NCI-H748 (cell line): ENCODE measurements at regions not wholly inside any gene's neighbourhood (a gene's known extent, or its start where the extent isn't known, plus 50 kb on each side); places are given as distances from the start of the nearest gene placed in this dataset.

Experiments used
- DNase-seq: peaks from one replicate; lab custom pipeline; 2025; ENCODE audit not compliant: unreplicated experiment; lab: John Stamatoyannopoulos, UW

DNA sequence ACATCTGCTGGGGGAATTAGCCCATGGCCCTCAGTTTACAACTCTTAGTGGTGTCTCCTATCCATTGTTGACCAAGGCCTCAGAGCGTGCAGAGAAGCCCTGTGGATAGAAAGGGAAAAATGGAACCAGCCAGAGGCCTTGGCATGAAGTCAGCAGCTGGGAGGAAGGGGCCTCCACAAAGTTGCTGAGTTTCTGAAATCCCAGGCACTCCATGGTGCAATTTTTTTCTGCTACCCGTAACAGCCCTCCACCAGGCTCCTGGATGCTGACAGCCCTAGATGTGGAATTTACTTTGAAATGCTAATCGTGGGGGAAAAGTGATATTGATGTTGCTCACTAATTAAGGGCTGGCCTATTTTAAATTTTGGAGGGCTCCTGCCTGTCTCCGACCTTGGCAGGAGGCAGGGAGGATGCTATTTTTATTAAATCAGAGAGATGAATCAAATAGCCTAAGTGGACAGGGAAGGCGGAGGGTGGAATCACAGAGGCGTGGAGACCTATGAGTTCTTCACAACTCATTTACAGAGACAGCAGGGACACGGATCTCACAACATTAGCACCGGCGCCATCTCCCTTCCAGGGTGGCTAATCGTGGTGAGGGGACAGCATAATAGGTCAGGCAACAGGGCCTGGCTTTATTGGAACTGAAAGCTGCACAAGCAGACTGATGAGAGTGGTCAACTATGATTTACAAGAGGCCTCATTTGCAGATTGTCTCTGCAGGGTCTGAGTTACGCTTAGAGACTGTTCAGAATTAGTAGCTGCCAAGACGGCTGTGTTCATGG, 99.8 kb upstream of the WSCD2 start:
- DNase-seq: no peak

GRCh38 chr12:108033090-108033489, 96.0 kb upstream of the WSCD2 start:
- peak; percentile 8 for DNase-seq

DNA sequence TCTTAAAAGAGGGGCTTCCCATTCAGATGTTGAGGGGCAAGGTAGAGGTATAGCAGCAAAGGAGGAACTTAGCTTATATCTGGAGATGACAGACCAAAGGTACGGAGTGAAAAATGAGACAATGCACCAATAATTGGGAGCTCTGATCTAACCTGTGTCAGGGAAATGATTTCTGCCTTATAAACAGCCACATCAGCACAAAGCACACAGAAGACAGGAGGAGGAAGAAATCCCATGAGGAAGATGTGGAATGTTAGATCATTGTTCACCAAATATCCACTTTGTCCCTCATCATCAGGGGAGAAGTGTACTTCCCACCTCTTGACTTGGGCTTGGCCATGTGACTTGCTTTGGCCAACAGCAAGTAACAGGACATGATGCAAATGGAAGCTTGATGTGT, 93.7 kb upstream of the WSCD2 start:
- DNase-seq: no peak

GRCh38 chr12:108037960-108038359, 91.1 kb upstream of the WSCD2 start:
- no peak for DNase-seq

DNA sequence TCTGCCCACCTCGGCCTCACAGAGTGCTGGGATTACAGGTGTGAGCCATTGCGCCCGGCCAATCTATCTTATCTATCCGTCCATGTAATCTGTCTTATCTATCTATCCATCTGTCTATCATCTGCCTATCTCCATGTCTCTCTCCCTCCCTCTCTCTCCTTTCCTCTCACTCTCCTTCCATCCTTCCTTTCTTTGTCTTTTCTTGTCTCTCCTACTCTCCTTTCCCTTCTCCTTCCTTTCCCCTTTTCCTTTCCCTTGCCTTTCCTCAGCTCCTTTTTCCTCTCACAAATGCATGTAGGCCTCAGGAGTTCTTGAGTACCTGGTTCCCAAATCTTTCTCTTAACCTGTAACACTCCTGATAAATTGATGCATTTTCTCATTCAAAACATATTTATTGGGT, 89.3 kb upstream of the WSCD2 start:
- no peak for DNase-seq

GRCh38 chr12:108040947-108041346, 88.1 kb upstream of the WSCD2 start:
- no peak for DNase-seq

- no peak for DNase-seq
Measured at GRCh38 chr12:108043286-108043685, 85.8 kb upstream of the WSCD2 start.

DNA sequence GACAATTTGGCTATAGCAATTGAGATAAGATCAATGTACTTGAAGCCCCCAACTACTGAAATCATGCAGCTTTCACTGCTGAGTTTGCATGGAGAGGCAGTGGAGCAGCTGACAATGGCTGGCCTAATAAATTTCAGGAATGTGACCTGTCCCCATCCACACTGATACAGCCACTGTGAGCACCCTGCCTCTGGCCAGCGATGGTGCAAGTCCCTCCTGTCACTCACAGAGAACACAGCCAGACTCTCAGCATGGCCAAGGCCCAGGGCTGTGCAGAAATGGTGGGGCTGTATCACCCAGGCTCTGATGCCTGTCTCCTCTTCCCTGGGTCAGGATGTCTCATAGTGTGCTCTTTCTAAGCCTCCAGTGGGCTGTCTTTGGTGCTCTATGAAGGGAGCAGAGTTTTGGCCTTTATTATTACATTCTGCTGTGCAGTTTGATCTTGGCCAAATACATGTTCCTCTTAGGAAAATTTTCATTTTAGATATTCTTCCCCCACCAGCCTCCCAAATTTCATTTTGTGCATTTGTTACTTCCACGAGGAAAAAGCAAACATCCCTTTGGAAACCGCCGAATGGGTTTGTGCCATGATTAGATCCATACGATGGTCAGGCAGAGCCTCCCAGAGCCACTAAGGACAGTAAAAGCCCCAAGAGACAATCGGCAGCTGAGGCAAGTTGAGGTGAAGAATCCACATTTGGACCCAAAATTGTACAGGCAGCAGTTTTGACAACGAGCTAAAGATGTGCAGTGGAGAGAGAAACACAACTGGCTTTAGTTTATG, 85.1 kb upstream of the WSCD2 start:
- no peak for DNase-seq

GRCh38 chr12:108046135-108046534, 83.0 kb upstream of the WSCD2 start:
- no peak for DNase-seq

DNA sequence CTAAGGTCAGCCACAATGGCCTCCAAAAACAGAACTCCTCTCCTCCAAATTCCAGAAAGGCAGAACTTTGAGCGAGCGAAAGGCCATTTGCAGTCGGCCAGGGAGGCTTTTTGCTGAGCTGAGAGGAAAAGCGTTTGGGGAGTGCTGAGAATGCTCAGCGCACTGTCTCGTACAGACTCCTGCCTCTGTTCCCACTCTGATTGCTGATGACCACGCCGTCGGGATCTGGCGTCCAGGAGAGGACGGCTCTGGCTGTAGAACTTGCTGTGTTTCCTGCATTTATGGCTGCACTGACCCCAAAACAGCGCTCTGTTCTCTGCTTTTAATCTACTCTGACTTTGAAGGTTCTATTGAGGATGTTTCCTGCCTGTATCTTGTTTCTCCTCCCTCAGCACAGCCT, 82.4 kb upstream of the WSCD2 start:
- no peak for DNase-seq

GRCh38 chr12:108047071-108047550, 82.0 kb upstream of the WSCD2 start:
- DNase-seq: no peak

DNA sequence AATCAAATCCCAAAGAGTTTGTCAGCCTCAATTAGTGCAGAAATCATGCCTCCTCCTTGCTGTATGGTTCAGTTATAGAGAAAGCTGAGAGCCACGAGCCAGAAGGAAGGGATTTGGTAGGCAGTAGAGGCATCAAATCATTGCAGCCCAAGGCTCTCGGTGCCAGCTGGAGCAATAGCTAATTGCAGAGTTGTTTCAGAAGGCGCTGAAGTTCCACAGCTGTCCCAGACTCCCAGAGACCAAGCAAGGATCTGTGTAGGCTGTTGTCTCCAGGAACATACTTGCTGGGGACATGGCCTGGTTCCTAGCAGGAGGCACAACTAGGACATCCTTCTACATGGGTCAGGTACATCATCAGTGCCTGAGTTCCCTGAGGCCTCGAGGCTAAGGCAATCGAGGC, 80.4 kb upstream of the WSCD2 start:
- DNase-seq: no peak

DNA sequence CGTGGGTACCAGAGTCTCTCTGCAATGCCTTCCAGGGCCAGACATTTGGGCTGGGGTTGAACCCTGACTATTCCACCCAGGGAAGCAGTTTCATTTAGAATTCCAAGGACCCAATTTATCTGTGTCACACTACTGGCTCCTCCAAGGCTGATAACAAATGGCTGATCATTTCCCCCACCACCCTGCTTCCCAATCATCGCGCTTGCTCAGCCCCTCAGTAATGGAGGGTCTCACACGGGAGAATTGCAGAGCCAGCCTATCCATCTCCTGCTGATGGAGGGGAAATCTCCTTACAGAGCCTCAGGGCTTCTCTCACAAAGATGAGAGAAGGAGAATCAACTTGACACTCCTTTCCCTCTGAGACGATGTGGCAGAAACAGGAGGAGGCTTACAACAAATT, 78.4 kb upstream of the WSCD2 start:
- no peak for DNase-seq

DNA sequence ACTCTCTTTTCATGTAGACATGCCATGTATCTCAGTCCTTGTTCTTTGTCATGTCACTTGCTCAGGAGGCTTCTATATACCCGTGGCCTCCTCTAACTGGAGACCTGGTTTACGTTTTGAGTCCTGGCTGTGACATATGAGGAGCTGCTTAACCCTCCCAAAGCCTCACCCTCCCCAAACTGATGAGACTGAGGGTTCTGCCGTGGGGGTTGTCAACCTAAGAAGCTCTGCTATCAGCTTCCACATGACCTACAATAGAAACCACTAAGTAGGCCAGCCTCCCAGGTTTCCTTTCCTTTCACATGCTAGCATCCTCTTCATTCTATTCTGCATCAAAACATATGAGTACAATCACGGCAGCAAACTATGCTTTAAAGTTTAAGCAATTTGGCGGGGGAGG, 76.8 kb upstream of the WSCD2 start:
- DNase-seq: no peak

DNA sequence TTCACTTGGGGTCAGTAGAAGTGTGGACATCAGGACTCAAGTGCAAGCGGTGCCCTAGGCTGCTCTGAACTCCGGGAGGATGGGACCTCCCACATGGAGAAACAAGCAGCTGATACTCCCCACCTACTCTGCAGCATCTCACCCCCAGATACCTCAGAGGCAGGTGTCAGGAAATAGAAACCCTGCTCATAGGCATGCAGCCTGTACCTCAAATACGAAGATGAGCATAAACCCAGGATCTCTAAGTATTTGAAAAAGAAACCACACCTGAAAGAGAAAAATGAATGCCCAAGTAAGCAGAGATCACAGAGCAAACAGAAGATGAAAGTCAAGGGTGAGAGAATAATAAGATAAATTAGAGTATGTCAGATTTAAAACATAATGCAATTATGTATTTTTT, 75.6 kb upstream of the WSCD2 start:
- DNase-seq: no peak

DNA sequence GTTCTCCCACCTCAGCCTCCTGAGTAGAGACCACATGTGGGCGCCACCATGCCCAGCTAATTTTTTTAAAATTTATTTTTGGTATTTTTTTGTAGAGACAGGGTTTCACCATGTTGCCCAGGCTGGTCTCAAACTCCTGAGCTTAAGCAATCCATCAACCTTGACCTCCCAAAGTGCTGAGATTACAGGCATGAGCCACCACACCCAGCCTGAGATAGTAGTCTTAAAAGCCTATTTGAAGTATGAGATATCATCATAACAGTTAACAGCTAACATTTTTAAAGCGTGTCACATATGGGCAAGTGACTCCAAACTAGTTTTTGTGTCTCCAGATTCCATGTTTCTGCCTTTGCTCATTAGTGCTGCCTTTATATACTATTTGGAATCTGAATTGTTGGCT, 74.6 kb upstream of the WSCD2 start:
- DNase-seq: no peak

- DNase-seq: no peak
Measured at GRCh38 chr12:108055141-108055540, 73.9 kb upstream of the WSCD2 start.

- no peak for DNase-seq
Measured at GRCh38 chr12:108060067-108060466, 69.0 kb upstream of the WSCD2 start.

- DNase-seq: no peak
Measured at GRCh38 chr12:108060903-108061302, 68.2 kb upstream of the WSCD2 start.

DNA sequence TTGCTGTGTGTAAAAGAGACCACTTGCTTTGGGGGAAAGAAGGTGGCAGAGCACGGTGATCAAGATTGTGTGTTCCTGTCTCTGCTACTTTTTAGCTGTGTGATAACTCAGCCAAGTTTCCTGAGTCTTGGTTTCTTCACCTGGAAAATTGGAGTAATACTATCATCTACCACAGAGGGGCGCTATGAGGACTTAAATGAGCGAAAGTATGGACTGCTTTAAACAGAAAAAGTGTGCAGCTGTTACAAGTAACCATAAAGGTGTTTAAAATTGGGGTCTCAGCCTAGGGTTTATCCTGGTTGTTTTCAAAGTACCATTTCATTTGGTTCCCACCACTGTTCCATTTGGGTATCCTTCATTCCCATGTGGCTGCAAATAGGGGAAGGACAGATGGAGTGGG, 65.9 kb upstream of the WSCD2 start:
- peak; percentile 25 for DNase-seq

GRCh38 chr12:108065069-108065468, 64.0 kb upstream of the WSCD2 start:
- peak; percentile 27 for DNase-seq
